SK-N-SH (cell line): ENCODE measurements at regions not wholly inside any gene's neighbourhood (a gene's known extent, or its start where the extent isn't known, plus 50 kb on each side); places are given as distances from the start of the nearest gene placed in this dataset.

ENCODE experiments used
- CTCF ChIA-PET: fragments of 300-600, 350-600 bp; formaldehyde crosslinking; extraction: SDS; loops from one replicate; lab custom pipeline; 2021; lab: Yijun Ruan, JAX
- POLR2A ChIA-PET: fragments of 350-600 bp; sonication (Branson Sonifier 250); formaldehyde crosslinking; extraction: SDS; loops from one replicate; lab custom pipeline; 2020; ENCODE audit warnings: antibody characterized with exemption, inconsistent platforms; lab: Yijun Ruan, JAX
- DNase-seq: peaks from one replicate; pipeline ENCODE4 v3.0.0; 2012
- H2AFZ ChIP-seq: fragments of 200-600 bp; sonication (generic); 2 replicates; pipeline ENCODE4 v1.8.1; 2016; ENCODE audit warnings: antibody characterized with exemption, mild to moderate bottlenecking, low read depth
- H3F3A ChIP-seq: fragments of 200-600 bp; sonication (generic); replicated peaks from 2 replicates; pipeline ENCODE3; 2016; ENCODE audit warnings: antibody characterized with exemption, mild to moderate bottlenecking; ENCODE audit not compliant: insufficient read depth
- H3K27ac ChIP-seq, 2 experiments: fragments of 200-500 bp in 1 of 2; fragments of 200-600 bp in 1 of 2; sonication (Bioruptor generic) in 1 of 2; sonication (generic), shearing (Covaris generic) in 1 of 2; 2 replicates each; pipeline versions ENCODE4 v1.5.1 to v1.6.1; 2014 to 2016; ENCODE audit warnings: low read depth in 2 of 2, inconsistent platforms in 1 of 2, low read length in 1 of 2, mild to moderate bottlenecking in 1 of 2, mixed read lengths in 1 of 2
- H3K27me3 ChIP-seq: fragments of 200-600 bp; sonication (generic), shearing (Covaris generic); 2 replicates; pipeline ENCODE4 v1.6.1; 2016; ENCODE audit warnings: mixed run types; ENCODE audit not compliant: insufficient read depth
- H3K36me3 ChIP-seq, 2 experiments: fragments of 200-500 bp in 1 of 2; fragments of 200-600 bp in 1 of 2; sonication (Bioruptor generic) in 1 of 2; sonication (generic) in 1 of 2; replicated peaks in 1 of 2; 2 replicates each; pipeline versions ENCODE3 to v1.5.1; 2014 to 2016; ENCODE audit warnings: low read length in 1 of 2, mild to moderate bottlenecking in 1 of 2; ENCODE audit not compliant: insufficient read depth in 2 of 2, control insufficient read depth in 1 of 2
- H3K4me1 ChIP-seq, 2 experiments: fragments of 200-500 bp in 1 of 2; fragments of 200-600 bp in 1 of 2; sonication (Bioruptor generic) in 1 of 2; sonication (generic), shearing (Covaris generic) in 1 of 2; 2 replicates each; pipeline versions ENCODE4 v1.5.1 to v1.6.1; 2014 to 2016; ENCODE audit warnings: low read depth in 1 of 2, low read length in 1 of 2, mixed run types in 1 of 2; ENCODE audit not compliant: insufficient read depth in 2 of 2, control insufficient read depth in 1 of 2
- H3K4me2 ChIP-seq: fragments of 200-600 bp; sonication (generic), shearing (Covaris generic); 2 replicates; pipeline ENCODE4 v1.6.1; 2017; ENCODE audit warnings: mixed run types
- H3K4me3 ChIP-seq, 2 experiments: fragments of 200-500 bp in 1 of 2; fragments of 200-600 bp in 1 of 2; sonication (Bioruptor generic) in 1 of 2; sonication (generic), shearing (Covaris generic) in 1 of 2; 2 replicates each; pipeline versions ENCODE4 v1.5.1 to v1.8.1; 2014 to 2016; ENCODE audit warnings: low read depth in 2 of 2, inconsistent platforms in 1 of 2, low read length in 1 of 2, mild to moderate bottlenecking in 1 of 2, mixed read lengths in 1 of 2, moderate library complexity in 1 of 2
- H3K79me2 ChIP-seq: fragments of 200-600 bp; sonication (generic); 2 replicates; pipeline ENCODE4 v1.8.1; 2017; ENCODE audit warnings: mild to moderate bottlenecking; ENCODE audit not compliant: insufficient read depth
- H3K9ac ChIP-seq: fragments of 200-600 bp; sonication (generic); 2 replicates; pipeline ENCODE4 v1.6.1; 2017; ENCODE audit warnings: mixed run types
- H3K9me2 ChIP-seq: fragments of 200-600 bp; sonication (generic); 2 replicates; pipeline ENCODE4 v1.6.1; 2017; ENCODE audit warnings: mixed run types
- H3K9me3 ChIP-seq: fragments of 200-600 bp; sonication (generic); 2 replicates; pipeline ENCODE4 v1.6.1; 2017; ENCODE audit warnings: mixed run types, mild to moderate bottlenecking, moderate library complexity
- H4K20me1 ChIP-seq: fragments of 200-600 bp; sonication (generic); 2 replicates; pipeline ENCODE4 v1.6.1; 2017; ENCODE audit warnings: mild to moderate bottlenecking, mixed run types; ENCODE audit not compliant: insufficient read depth
- EP300 ChIP-seq, 2 experiments: IDR thresholded peaks; 2 replicates each; pipeline versions ENCODE4 v1.4.0 to v1.6.1; 2012; ENCODE audit warnings: borderline replicate concordance in 1 of 2, low read depth in 1 of 2, low read length in 1 of 2
- FOXJ3 ChIP-seq: sonication (generic); formaldehyde crosslinking; IDR thresholded peaks from 2 replicates; pipeline ENCODE4 v1.5.1; 2020; ENCODE audit warnings: mild to moderate bottlenecking, missing genetic modification reagents
- FOXM1 ChIP-seq: IDR thresholded peaks from 2 replicates; pipeline ENCODE4 v1.4.0; 2012; ENCODE audit warnings: low read depth, mild to moderate bottlenecking
- MXI1 ChIP-seq: IDR thresholded peaks from 2 replicates; pipeline ENCODE4 v1.6.1; 2012; ENCODE audit warnings: mild to moderate bottlenecking, low read depth, low read length, improper control_type of control experiment
- POLR2AphosphoS5 ChIP-seq: IDR thresholded peaks from 2 replicates; pipeline ENCODE4 v1.6.1; 2012; ENCODE audit warnings: low read depth, low read length
- RFX5 ChIP-seq: IDR thresholded peaks from 2 replicates; pipeline ENCODE4 v1.6.1; 2012; ENCODE audit warnings: mild to moderate bottlenecking, improper control_type of control experiment, low read length
- SMC3 ChIP-seq: IDR thresholded peaks from 2 replicates; pipeline ENCODE4 v1.6.1; 2012; ENCODE audit warnings: low read depth, low read length, improper control_type of control experiment
- TAF1 ChIP-seq: IDR thresholded peaks from 2 replicates; pipeline ENCODE4 v1.6.1; 2012; ENCODE audit warnings: low read depth, mild to moderate bottlenecking, low read length, moderate library complexity, borderline replicate concordance
- TCF12 ChIP-seq: IDR thresholded peaks from 2 replicates; pipeline ENCODE4 v1.4.0; 2012
- TEAD4 ChIP-seq: IDR thresholded peaks from 2 replicates; pipeline ENCODE4 v1.4.0; 2012; ENCODE audit warnings: mild to moderate bottlenecking, borderline replicate concordance; ENCODE audit not compliant: insufficient read depth
- WGBS: methylation state at CpG from one replicate; pipeline ENCODE4 v1.1.6; 2017; ENCODE audit warnings: low lambda C conversion rate; 5-methylcytosine and 5-hydroxymethylcytosine counted together
- TF ChIP-seq, protein P1 (sequence below): IDR thresholded peaks from 2 replicates; pipeline ENCODE4 v1.4.0; 2012; ENCODE audit warnings: low read depth, borderline replicate concordance
- TF ChIP-seq, protein P2 (sequence below): IDR thresholded peaks from 2 replicates; pipeline ENCODE4 v1.4.0; 2012; ENCODE audit warnings: low read depth
- TF ChIP-seq, protein P3 (sequence below): IDR thresholded peaks from 2 replicates; pipeline ENCODE4 v1.6.1; 2012; ENCODE audit warnings: mild to moderate bottlenecking, low read depth, low read length, moderate library complexity

DNA sequence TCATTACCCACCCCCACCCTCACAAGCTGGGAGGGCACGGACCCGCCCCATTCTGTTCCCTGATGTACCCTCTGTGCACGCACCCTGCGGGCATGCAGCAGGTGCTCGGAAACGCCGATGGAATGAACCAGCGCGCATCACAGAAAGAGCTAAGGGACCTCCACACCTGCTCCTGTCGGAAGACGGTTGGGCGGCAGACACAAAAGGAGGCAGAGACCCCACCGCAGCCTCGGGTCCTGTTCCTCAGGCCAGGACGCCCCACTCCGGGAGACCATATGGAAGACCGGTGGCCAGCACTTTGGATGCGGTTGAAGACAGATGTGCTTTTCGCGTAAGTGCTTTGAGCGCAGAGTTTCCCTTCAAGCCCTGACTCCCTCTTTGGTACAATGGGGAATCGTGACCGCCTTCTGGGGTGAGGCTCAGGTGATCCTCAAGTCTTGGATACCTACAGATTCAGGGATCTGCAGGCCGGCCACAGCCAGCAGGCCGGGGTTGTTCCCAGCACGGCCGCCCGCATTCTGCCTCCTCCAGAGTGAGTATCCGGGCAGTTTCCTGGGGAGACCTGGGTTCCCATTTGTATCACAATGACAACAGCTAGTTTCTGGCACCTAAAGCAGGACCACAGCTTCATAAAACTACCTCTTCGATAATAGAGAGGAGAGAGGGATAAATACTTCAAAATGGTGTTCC, 123.1 kb downstream of the FOXL1 start:
- CTCF ChIA-PET: no interaction called here
- 61% methylated on average over 14 of the region's 30 CpGs for WGBS

DNA sequence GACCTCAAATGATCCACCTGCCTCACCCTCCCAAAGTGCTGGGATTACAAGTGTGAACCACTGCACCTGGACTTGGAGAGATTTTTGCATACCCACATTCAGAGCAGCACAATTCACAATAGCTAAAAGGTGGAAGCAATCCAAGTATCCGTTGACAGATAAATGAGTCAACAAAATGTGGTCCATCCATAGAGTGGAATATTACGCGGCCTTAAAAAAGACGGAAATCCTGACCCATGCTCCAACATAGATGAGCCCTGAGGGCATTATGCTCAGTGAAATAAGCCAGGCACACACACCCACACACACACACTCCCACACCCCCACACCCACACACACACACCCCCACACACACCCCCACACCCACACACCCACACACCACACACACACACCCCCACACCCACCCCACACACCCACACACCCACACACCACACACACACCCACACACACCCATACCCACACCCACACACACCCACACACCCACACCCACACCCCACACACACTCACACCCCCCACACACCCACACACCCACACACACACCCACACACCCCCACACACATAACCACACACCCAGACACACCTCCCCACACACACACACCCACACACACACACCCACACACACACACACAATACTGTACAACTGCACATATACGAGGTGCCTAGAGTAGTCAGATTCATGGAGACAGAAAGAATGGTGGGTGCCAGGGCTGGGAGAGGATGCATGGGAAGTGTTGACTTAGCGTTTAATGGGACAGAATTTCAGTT, 124.7 kb downstream of the FOXL1 start:
- Histone ChIP-seq H4K20me1 (no peaks in the 10 kb centered on the region), H3K9ac (no peak overlapping the region), H3K9me2 (no peaks in the 10 kb centered on the region), H3F3A (peaks cover 19% of the 10 kb centered on the region), H3K4me3 (no peak overlapping the region), H2AFZ (no peak overlapping the region), H3K9me3 (no peaks in the 10 kb centered on the region), H3K27me3 (no peaks in the 10 kb centered on the region), H3K27ac (no peak overlapping the region), H3K4me1 (peaks cover 0 to 18% of the 10 kb centered on the region in 2 experiments; a peak in 1 of 4 replicates), H3K4me2 (no peak overlapping the region), H3K36me3 (no peaks in the 10 kb centered on the region), H3K79me2 (no peaks in the 10 kb centered on the region)
- no peak for DNase-seq
- ChIA-PET POLR2A (no interaction called here), CTCF (no interaction called here)
- WGBS: 53% methylated on average over 6 of the region's 6 CpGs
- TF ChIP-seq FOXM1 (no peak), SMC3 (no peak), TEAD4 (no peak), FOXJ3 (CRISPR knock-in tag) (no peak), POLR2AphosphoS5 (no peak)
- TF ChIP-seq, protein P1, sequence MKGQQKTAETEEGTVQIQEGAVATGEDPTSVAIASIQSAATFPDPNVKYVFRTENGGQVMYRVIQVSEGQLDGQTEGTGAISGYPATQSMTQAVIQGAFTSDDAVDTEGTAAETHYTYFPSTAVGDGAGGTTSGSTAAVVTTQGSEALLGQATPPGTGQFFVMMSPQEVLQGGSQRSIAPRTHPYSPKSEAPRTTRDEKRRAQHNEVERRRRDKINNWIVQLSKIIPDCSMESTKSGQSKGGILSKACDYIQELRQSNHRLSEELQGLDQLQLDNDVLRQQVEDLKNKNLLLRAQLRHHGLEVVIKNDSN: no peak

More for the DNA sequence above, 123.1 kb downstream of the FOXL1 start:
- no peak overlapping the region for H2AFZ ChIP-seq
- no peak for DNase-seq
- no peak overlapping the region for H3K27ac ChIP-seq
- no peaks in the 10 kb centered on the region for H3K9me2 ChIP-seq
- no peaks in the 10 kb centered on the region for H3K36me3 ChIP-seq
- no peak overlapping the region for H3K9ac ChIP-seq
- H4K20me1 ChIP-seq: no peaks in the 10 kb centered on the region
- H3K4me3 ChIP-seq: no peak overlapping the region
- no peaks in the 10 kb centered on the region for H3K79me2 ChIP-seq
- H3K4me1 ChIP-seq: peaks cover 0 to 25% of the 10 kb centered on the region in 2 experiments; a peak in 1 of 4 replicates
- POLR2A ChIA-PET: no interaction called here
- peaks cover 20% of the 10 kb centered on the region for H3F3A ChIP-seq
- no peak overlapping the region for H3K4me2 ChIP-seq
- no peaks in the 10 kb centered on the region for H3K27me3 ChIP-seq
- H3K9me3 ChIP-seq: no peaks in the 10 kb centered on the region
- TF ChIP-seq TEAD4 (no peak), TCF12 (no peak), TAF1 (no peak), SMC3 (no peak), RFX5 (no peak), EP300 (IDR thresholded peaks at IDR 0.05; ENCODE audit: borderline replicate concordance in 1 of 2, low read depth in 1 of 2, low read length in 1 of 2) (no peak), FOXJ3 (CRISPR knock-in tag) (no peak), MXI1 (no peak)
- TF ChIP-seq, protein P2, sequence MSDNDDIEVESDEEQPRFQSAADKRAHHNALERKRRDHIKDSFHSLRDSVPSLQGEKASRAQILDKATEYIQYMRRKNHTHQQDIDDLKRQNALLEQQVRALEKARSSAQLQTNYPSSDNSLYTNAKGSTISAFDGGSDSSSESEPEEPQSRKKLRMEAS: no peak
- TF ChIP-seq, protein P3, sequence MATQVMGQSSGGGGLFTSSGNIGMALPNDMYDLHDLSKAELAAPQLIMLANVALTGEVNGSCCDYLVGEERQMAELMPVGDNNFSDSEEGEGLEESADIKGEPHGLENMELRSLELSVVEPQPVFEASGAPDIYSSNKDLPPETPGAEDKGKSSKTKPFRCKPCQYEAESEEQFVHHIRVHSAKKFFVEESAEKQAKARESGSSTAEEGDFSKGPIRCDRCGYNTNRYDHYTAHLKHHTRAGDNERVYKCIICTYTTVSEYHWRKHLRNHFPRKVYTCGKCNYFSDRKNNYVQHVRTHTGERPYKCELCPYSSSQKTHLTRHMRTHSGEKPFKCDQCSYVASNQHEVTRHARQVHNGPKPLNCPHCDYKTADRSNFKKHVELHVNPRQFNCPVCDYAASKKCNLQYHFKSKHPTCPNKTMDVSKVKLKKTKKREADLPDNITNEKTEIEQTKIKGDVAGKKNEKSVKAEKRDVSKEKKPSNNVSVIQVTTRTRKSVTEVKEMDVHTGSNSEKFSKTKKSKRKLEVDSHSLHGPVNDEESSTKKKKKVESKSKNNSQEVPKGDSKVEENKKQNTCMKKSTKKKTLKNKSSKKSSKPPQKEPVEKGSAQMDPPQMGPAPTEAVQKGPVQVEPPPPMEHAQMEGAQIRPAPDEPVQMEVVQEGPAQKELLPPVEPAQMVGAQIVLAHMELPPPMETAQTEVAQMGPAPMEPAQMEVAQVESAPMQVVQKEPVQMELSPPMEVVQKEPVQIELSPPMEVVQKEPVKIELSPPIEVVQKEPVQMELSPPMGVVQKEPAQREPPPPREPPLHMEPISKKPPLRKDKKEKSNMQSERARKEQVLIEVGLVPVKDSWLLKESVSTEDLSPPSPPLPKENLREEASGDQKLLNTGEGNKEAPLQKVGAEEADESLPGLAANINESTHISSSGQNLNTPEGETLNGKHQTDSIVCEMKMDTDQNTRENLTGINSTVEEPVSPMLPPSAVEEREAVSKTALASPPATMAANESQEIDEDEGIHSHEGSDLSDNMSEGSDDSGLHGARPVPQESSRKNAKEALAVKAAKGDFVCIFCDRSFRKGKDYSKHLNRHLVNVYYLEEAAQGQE: no peak
- TF ChIP-seq, protein P1: no peak
